ENCODE measurements at regions not wholly inside any gene's neighbourhood (a gene's known extent, or its start where the extent isn't known, plus 50 kb on each side); places are given as distances from the start of the nearest gene placed in this dataset.

GRCh38 chr6:164495882-164496495 lies 813.4 kb downstream of the C6orf118 start:
- intact Hi-C loops (cut with DNase I): no loop called here
- DNase-seq: no peak
- no peaks in the 10 kb centered on the region for H3K36me3 ChIP-seq
- TF ChIP-seq CTCF (IDR thresholded peaks at IDR 0.05): no peak
- H3K27me3 ChIP-seq: no peaks in the 10 kb centered on the region
- H3K4me3 ChIP-seq: no peak overlapping the region
- H3K27ac ChIP-seq: no peak overlapping the region
- no peak for ATAC-seq
- H3K9me3 ChIP-seq: peaks cover 0 to 9% of the 10 kb centered on the region in 2 donors
- no peaks in the 10 kb centered on the region for H3K4me1 ChIP-seq

DNA sequence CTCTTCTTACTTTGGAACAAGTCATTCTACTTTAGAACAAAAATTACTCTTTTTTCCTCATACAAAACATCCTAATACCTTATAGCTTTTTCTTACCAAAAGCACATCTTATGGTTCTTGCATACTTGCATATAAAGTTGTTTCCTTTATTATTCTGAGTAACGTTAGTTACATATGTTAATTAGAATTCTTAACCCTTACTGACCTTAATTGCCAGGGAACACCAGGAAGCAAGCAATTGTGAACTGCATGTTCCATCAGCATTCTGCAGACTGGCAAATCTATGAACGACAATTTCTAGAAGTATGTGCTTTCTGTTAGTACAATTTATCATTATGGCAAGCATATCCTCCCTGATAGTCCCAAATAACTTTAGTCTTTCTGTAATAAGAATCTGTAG lies 831.0 kb downstream of the C6orf118 start:
- peaks cover 0 to 17% of the 10 kb centered on the region in 2 donors for H3K9me3 ChIP-seq
- no peaks in the 10 kb centered on the region for H3K4me1 ChIP-seq
- no peak overlapping the region for H3K27ac ChIP-seq
- H3K4me3 ChIP-seq: no peak overlapping the region
- no peaks in the 10 kb centered on the region for H3K36me3 ChIP-seq
- no peak for TF ChIP-seq CTCF (IDR thresholded peaks at IDR 0.05)
- DNase-seq: no peak
- H3K27me3 ChIP-seq: no peaks in the 10 kb centered on the region
- intact Hi-C loops (cut with DNase I): no loop called here
- no peak for ATAC-seq

DNA sequence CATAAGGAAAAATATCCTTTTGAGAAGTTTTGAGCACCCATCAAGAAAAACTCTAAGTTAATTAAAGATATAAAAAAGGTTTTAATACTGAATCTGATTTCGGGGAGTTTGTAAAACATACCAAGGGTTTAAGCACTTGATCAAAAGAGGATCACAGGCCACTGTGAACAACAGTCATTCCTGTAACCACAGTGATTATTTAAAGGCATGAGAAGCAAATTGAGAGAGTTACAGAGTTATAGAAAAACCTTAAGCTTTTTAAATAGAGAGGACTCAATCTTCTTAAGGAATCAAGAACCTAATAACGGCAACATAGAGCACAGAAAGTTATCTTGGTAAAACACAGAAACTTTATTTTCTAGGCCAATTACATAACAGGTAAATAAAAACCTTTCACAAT lies 831.6 kb downstream of the C6orf118 start:
- ATAC-seq (no peak), DNase-seq (no peak)
- H3K9me3 ChIP-seq: peaks cover 0 to 12% of the 10 kb centered on the region in 2 donors
- intact Hi-C loops (cut with DNase I): no loop called here
- no peak overlapping the region for H3K4me3 ChIP-seq
- TF ChIP-seq CTCF (IDR thresholded peaks at IDR 0.05): no peak
- no peak overlapping the region for H3K27ac ChIP-seq
- no peaks in the 10 kb centered on the region for H3K36me3 ChIP-seq
- H3K4me1 ChIP-seq: no peaks in the 10 kb centered on the region
- no peaks in the 10 kb centered on the region for H3K27me3 ChIP-seq

- H3K4me1 ChIP-seq: no peaks in the 10 kb centered on the region
- DNase-seq (no peak), ATAC-seq (no peak)
- intact Hi-C loops (cut with DNase I): no loop called here
- H3K27ac ChIP-seq: no peak overlapping the region
- no peak for TF ChIP-seq CTCF (IDR thresholded peaks at IDR 0.05)
- H3K27me3 ChIP-seq: no peaks in the 10 kb centered on the region
- peaks cover 0 to 5% of the 10 kb centered on the region in 2 donors for H3K9me3 ChIP-seq
- H3K36me3 ChIP-seq: no peaks in the 10 kb centered on the region
- H3K4me3 ChIP-seq: no peak overlapping the region
Observed at GRCh38 chr6:164477101-164477500, 832.3 kb downstream of the C6orf118 start.

DNA sequence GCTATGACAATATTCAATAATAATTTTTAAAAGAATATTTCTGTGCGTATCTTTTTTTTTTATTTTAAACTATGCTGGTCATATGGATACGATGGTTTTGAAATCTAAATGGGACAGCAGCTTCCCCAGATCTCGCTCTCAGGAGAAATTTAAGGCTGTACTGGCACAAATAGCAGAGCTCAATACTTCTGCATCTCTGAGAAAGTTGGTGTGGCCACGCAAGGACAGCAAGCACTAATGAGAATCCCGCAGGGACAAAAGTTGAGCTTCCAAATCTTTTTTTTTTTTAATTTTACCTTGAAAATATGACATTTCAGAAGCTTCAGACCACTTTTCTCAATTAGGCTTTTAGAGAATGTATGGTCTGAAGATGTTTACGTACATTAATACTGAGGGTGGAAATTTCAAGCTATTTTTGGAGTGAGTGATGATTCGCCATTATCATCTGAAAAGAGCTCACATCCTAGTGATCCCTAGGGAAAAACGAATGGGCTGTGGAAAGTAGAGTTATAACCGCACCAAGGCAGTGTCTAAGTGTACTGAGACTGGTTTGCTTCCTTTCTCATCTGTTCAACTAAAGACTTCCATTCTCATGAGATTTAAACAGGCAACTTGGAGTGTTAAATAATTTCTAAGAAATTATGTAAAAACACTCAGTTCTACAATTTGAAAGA lies 840.0 kb downstream of the C6orf118 start:
- no peak for TF ChIP-seq CTCF (IDR thresholded peaks at IDR 0.05)
- DNase-seq: no peak
- H3K4me1 ChIP-seq: no peaks in the 10 kb centered on the region
- H3K9me3 ChIP-seq: peaks cover 0 to 4% of the 10 kb centered on the region in 2 donors
- H3K27me3 ChIP-seq: no peaks in the 10 kb centered on the region
- no peak overlapping the region for H3K4me3 ChIP-seq
- no peaks in the 10 kb centered on the region for H3K36me3 ChIP-seq
- H3K27ac ChIP-seq: no peak overlapping the region
- intact Hi-C loops (cut with DNase I): no loop called here
- no peak for ATAC-seq
